Gastroesophageal sphincter (tissue), 4 donors: ENCODE measurements at regions not wholly inside any gene's neighbourhood (a gene's known extent, or its start where the extent isn't known, plus 50 kb on each side); places are given as distances from the start of the nearest gene placed in this dataset.

Experiments used
- ATAC-seq: fragments of 150-250 bp; one replicate; pipeline ENCODE4 v1.9.1; 2016; ENCODE audit warnings: mild to moderate bottlenecking, moderate library complexity
- H3K27ac ChIP-seq, 4 donors: fragments of 200-600 bp; sonication (generic) in 3 of 4; 1 replicate in 3 of 4; 2 replicates in 1 of 4; pipeline ENCODE4 v1.5.1; 2016 to 2019
- H3K27me3 ChIP-seq: fragments of 200-600 bp; sonication (generic); one replicate; pipeline ENCODE4 v1.5.1; 2019
- H3K36me3 ChIP-seq, 2 donors: fragments of 200-600 bp; sonication (generic); one replicate each; pipeline ENCODE4 v1.5.1; 2019; ENCODE audit warnings: control low read depth in 1 of 2
- H3K4me1 ChIP-seq, 3 donors: fragments of 200-600 bp; sonication (generic); 1 replicate in 2 of 3; 2 replicates in 1 of 3; pipeline ENCODE4 v1.5.1; 2016 to 2019; ENCODE audit warnings: control low read depth in 2 of 3
- H3K4me3 ChIP-seq, 2 donors: fragments of 200-600 bp; sonication (generic); one replicate each; pipeline ENCODE4 v1.5.1; 2019; ENCODE audit warnings: mild to moderate bottlenecking in 1 of 2, moderate library complexity in 1 of 2
- H3K9me3 ChIP-seq, 3 donors: fragments of 200-600 bp; sonication (generic); one replicate each; pipeline ENCODE4 v1.5.1; 2017 to 2019; ENCODE audit warnings: control low read depth in 2 of 3
- EP300 ChIP-seq: sonication (generic); formaldehyde crosslinking; IDR thresholded peaks from one replicate; pipeline ENCODE4 v1.6.1; 2017; ENCODE audit warnings: antibody characterized with exemption, mild to moderate bottlenecking
- POLR2A ChIP-seq, 2 donors: fragments of 450-650 bp; IDR thresholded peaks; one replicate each; pipeline ENCODE4 v1.6.1; 2017; ENCODE audit warnings: antibody characterized with exemption in 2 of 2, mild to moderate bottlenecking in 2 of 2, moderate library complexity in 1 of 2
- POLR2AphosphoS5 ChIP-seq: sonication (generic); formaldehyde crosslinking; IDR thresholded peaks from one replicate; pipeline ENCODE4 v1.6.1; 2017; ENCODE audit warnings: antibody characterized with exemption
- WGBS, 2 donors: methylation state at CpG; one replicate each; pipeline ENCODE4 v1.1.5; 2018; ENCODE audit warnings: low coverage in 1 of 2; 5-methylcytosine and 5-hydroxymethylcytosine counted together
- TF ChIP-seq, protein P1 (sequence below), 4 experiments: fragments of 200-600 bp in 2 of 4; fragments of 450-650 bp in 2 of 4; sonication (generic) in 1 of 4; IDR thresholded peaks; one replicate each; pipeline ENCODE4 v1.5.1; 2017 to 2019; ENCODE audit warnings: antibody characterized with exemption in 4 of 4, mild to moderate bottlenecking in 2 of 4, moderate library complexity in 2 of 4

GRCh38 chr2:71898375-71898774 lies 249.3 kb downstream of the CYP26B1 start:
- Histone ChIP-seq H3K4me3 (no peak overlapping the region), H3K27ac (no peak overlapping the region), H3K9me3 (no peaks in the 10 kb centered on the region), H3K27me3 (peaks cover 26% of the 10 kb centered on the region), H3K36me3 (no peaks in the 10 kb centered on the region), H3K4me1 (no peaks in the 10 kb centered on the region)
- no peak for ATAC-seq
- TF ChIP-seq POLR2AphosphoS5 (no peak), EP300 (no peak), POLR2A (IDR thresholded peaks at IDR 0.05) (no peak)
- TF ChIP-seq, protein P1, sequence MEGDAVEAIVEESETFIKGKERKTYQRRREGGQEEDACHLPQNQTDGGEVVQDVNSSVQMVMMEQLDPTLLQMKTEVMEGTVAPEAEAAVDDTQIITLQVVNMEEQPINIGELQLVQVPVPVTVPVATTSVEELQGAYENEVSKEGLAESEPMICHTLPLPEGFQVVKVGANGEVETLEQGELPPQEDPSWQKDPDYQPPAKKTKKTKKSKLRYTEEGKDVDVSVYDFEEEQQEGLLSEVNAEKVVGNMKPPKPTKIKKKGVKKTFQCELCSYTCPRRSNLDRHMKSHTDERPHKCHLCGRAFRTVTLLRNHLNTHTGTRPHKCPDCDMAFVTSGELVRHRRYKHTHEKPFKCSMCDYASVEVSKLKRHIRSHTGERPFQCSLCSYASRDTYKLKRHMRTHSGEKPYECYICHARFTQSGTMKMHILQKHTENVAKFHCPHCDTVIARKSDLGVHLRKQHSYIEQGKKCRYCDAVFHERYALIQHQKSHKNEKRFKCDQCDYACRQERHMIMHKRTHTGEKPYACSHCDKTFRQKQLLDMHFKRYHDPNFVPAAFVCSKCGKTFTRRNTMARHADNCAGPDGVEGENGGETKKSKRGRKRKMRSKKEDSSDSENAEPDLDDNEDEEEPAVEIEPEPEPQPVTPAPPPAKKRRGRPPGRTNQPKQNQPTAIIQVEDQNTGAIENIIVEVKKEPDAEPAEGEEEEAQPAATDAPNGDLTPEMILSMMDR (IDR thresholded peaks at IDR 0.05), result no peak
- WGBS, 2 donors, result 57 to 93% methylated on average over 1 to 7 of the region's 9 CpGs

DNA sequence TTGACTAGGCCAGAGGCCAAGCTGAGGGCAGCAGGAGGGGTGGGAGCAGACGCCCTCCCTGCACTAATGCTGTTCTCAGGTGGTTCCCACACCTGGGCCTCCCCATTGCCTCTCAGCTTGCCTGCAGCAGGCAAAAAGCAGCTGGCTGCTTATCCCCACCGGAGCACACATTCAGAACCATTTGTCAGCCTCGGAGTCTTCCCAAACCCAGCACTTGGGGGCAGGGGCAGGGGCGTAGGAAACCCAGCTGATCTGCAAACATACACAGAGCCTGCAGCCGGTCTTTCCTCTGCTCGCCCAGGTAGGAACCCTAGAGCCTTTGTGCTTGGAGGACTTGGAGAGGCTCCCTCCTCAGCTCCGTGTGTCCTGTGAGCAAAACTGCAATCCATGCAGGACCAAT lies 249.8 kb downstream of the CYP26B1 start:
- H3K9me3 ChIP-seq, result no peaks in the 10 kb centered on the region
- no peaks in the 10 kb centered on the region for H3K36me3 ChIP-seq
- no peak for ATAC-seq
- TF ChIP-seq POLR2A (IDR thresholded peaks at IDR 0.05) (no peak), EP300 (no peak), POLR2AphosphoS5 (no peak)
- TF ChIP-seq, protein P1 (IDR thresholded peaks at IDR 0.05), result no peak
- no peak overlapping the region for H3K4me3 ChIP-seq
- H3K4me1 ChIP-seq, result no peaks in the 10 kb centered on the region
- peaks cover 31% of the 10 kb centered on the region for H3K27me3 ChIP-seq
- no peak overlapping the region for H3K27ac ChIP-seq
- 71% methylated on average over 3 of the region's 7 CpGs; no CpG with 5 or more reads in 1 of the 2 donors for WGBS, 2 donors

GRCh38 chr2:71897137-71897480 lies 250.6 kb downstream of the CYP26B1 start:
- Histone ChIP-seq H3K9me3 (no peaks in the 10 kb centered on the region), H3K27me3 (peaks cover 37% of the 10 kb centered on the region), H3K36me3 (no peaks in the 10 kb centered on the region), H3K4me1 (no peaks in the 10 kb centered on the region), H3K4me3 (no peak overlapping the region), H3K27ac (no peak overlapping the region)
- ATAC-seq, result no peak
- no peak for TF ChIP-seq POLR2AphosphoS5
- TF ChIP-seq, protein P1 (IDR thresholded peaks at IDR 0.05), result no peak
- TF ChIP-seq EP300, result no peak
- no peak for TF ChIP-seq POLR2A (IDR thresholded peaks at IDR 0.05)
- no CpG with 5 or more reads among the region's 6 CpGs for WGBS, 2 donors

GRCh38 chr2:71896385-71897136 lies 251.1 kb downstream of the CYP26B1 start:
- H3K4me3 ChIP-seq, result no peak overlapping the region
- 17 to 53% methylated on average over 1 to 3 of the region's 9 CpGs for WGBS, 2 donors
- no peak for TF ChIP-seq POLR2A (IDR thresholded peaks at IDR 0.05)
- no peak for TF ChIP-seq EP300
- TF ChIP-seq, protein P1 (IDR thresholded peaks at IDR 0.05), result no peak
- TF ChIP-seq POLR2AphosphoS5, result no peak
- ATAC-seq, result no peak
- H3K36me3 ChIP-seq, result no peaks in the 10 kb centered on the region
- no peak overlapping the region for H3K27ac ChIP-seq
- no peaks in the 10 kb centered on the region for H3K9me3 ChIP-seq
- H3K4me1 ChIP-seq, result no peaks in the 10 kb centered on the region
- H3K27me3 ChIP-seq, result peaks cover 35% of the 10 kb centered on the region
